ENCODE measurements at regions not wholly inside any gene's neighbourhood (a gene's known extent, or its start where the extent isn't known, plus 50 kb on each side); places are given as distances from the start of the nearest gene placed in this dataset.

DNA sequence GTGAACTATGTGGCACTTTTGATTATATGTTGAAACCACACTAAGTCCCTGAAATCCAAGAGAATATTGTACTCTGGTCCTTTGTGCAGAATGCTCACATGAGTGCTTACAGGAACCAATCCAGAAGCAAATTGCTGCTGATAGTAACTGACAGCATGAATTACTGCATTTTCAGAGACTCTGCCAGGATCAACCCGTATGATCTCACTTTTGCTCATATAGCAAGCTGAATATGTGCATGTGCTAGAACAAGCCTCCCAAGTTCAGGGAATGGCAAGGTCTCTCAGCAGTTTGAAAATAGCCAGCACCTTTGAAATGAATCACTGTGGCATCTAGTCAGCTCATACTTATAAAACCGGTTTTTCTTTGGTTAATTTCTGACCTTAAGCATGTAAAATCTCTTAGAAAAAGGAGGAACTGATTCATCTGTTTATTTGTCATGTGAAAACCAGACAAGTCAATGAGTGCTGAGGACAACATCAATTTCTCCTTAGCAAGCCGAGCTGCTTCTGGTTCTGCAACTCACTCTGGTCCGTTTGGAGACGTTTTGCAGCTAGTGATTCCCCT is 215.7 kb upstream of the ELL2 start:
- TF ChIP-seq, protein P1, sequence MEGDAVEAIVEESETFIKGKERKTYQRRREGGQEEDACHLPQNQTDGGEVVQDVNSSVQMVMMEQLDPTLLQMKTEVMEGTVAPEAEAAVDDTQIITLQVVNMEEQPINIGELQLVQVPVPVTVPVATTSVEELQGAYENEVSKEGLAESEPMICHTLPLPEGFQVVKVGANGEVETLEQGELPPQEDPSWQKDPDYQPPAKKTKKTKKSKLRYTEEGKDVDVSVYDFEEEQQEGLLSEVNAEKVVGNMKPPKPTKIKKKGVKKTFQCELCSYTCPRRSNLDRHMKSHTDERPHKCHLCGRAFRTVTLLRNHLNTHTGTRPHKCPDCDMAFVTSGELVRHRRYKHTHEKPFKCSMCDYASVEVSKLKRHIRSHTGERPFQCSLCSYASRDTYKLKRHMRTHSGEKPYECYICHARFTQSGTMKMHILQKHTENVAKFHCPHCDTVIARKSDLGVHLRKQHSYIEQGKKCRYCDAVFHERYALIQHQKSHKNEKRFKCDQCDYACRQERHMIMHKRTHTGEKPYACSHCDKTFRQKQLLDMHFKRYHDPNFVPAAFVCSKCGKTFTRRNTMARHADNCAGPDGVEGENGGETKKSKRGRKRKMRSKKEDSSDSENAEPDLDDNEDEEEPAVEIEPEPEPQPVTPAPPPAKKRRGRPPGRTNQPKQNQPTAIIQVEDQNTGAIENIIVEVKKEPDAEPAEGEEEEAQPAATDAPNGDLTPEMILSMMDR (IDR thresholded peaks at IDR 0.05) = no peak
- H3K27me3 Mint-ChIP-seq = peaks cover 8% of the 10 kb centered on the region
- no peaks in the 10 kb centered on the region for H3K36me3 ChIP-seq (ENCODE audit: insufficient read depth, low read length)
- H3K36me3 Mint-ChIP-seq (ENCODE audit: low read depth) = no peaks in the 10 kb centered on the region
- DNase-seq (no peak), ATAC-seq (ENCODE audit: poor library complexity) (no peak)
- H3K4me3 Mint-ChIP-seq = no peak overlapping the region
- no peak overlapping the region for H3K27ac Mint-ChIP-seq
- no peaks in the 10 kb centered on the region for H3K9me3 Mint-ChIP-seq
- H3K4me1 ChIP-seq (ENCODE audit: insufficient read depth, low read length) = no peaks in the 10 kb centered on the region
- ChIA-PET CTCF (no interaction called here), POLR2A (no interaction called here)
- H3K9me3 ChIP-seq (ENCODE audit: control insufficient read depth in 1 of 2, insufficient read depth in 1 of 2, low read length in 2 of 2) = no peaks in the 10 kb centered on the region
- H3K27me3 ChIP-seq (ENCODE audit: control insufficient read depth in 1 of 2, insufficient read depth in 2 of 2, low read length in 2 of 2) = no peaks in the 10 kb centered on the region
- intact Hi-C loops (cut with DNase I, micrococcal nuclease) = no loop called here
- H3K4me3 ChIP-seq (ENCODE audit: low read length) = no peak overlapping the region
- H3K27ac ChIP-seq (ENCODE audit: low read depth in 1 of 2, low read length in 2 of 2) = no peak overlapping the region
- no peaks in the 10 kb centered on the region for H3K4me1 Mint-ChIP-seq (ENCODE audit: low read depth)

DNA sequence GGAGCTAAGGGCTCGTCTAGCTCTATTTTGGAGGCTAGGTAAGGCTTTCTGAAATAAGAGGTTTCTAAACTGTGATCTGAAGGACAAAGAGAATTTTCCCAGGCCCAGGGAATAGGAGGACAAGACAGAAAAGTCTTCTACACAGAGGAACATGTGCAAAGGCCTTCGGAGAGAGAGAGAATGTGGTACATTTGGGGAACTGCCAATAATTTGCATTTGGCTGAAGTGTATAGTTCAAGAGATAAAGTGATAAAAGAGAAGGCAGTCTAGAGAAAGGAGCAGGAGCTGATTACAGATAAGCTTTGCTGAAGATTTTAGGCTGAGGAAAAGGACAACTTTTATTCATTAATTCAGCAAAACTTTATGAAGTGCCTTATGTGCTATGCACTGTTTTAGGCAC is 214.4 kb upstream of the ELL2 start:
- Mint-ChIP-seq H3K27ac (no peak overlapping the region), H3K9me3 (no peaks in the 10 kb centered on the region), H3K27me3 (peaks cover 8% of the 10 kb centered on the region), H3K36me3 (ENCODE audit: low read depth) (no peaks in the 10 kb centered on the region), H3K4me3 (no peak overlapping the region), H3K4me1 (ENCODE audit: low read depth) (no peaks in the 10 kb centered on the region)
- no peak overlapping the region for H3K4me3 ChIP-seq (ENCODE audit: low read length)
- H3K9me3 ChIP-seq (ENCODE audit: control insufficient read depth in 1 of 2, insufficient read depth in 1 of 2, low read length in 2 of 2) = no peaks in the 10 kb centered on the region
- ATAC-seq (ENCODE audit: poor library complexity) (no peak), DNase-seq (no peak)
- ChIA-PET CTCF (no interaction called here), POLR2A (no interaction called here)
- no peaks in the 10 kb centered on the region for H3K4me1 ChIP-seq (ENCODE audit: insufficient read depth, low read length)
- intact Hi-C loops (cut with DNase I, micrococcal nuclease) = no loop called here
- H3K27ac ChIP-seq (ENCODE audit: low read depth in 1 of 2, low read length in 2 of 2) = no peak overlapping the region
- H3K27me3 ChIP-seq (ENCODE audit: control insufficient read depth in 1 of 2, insufficient read depth in 2 of 2, low read length in 2 of 2) = no peaks in the 10 kb centered on the region
- no peaks in the 10 kb centered on the region for H3K36me3 ChIP-seq (ENCODE audit: insufficient read depth, low read length)
- TF ChIP-seq, protein P1 (IDR thresholded peaks at IDR 0.05) = no peak

DNA sequence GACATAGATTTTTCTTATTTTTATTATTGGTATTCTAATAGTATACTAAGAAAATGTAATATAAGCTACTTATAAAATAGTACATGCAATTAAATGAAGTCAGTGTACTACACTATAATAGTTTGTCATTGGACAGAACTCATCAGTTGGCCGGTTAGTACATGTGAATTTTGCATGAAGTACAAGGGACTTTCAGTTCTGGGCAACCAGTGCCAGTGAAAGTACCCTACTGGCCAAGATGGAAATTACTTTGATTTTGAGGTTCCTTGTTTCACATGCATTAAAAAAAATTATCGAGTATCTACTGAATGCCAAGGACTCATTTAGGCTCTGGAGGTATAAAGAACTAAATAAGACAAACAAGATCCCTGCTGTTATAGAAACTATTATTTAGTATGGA is 213.4 kb upstream of the ELL2 start:
- no peaks in the 10 kb centered on the region for H3K9me3 Mint-ChIP-seq
- no peak overlapping the region for H3K27ac ChIP-seq (ENCODE audit: low read depth in 1 of 2, low read length in 2 of 2)
- no peaks in the 10 kb centered on the region for H3K9me3 ChIP-seq (ENCODE audit: control insufficient read depth in 1 of 2, insufficient read depth in 1 of 2, low read length in 2 of 2)
- no peak overlapping the region for H3K4me3 Mint-ChIP-seq
- H3K4me1 Mint-ChIP-seq (ENCODE audit: low read depth) = no peaks in the 10 kb centered on the region
- H3K36me3 ChIP-seq (ENCODE audit: insufficient read depth, low read length) = no peaks in the 10 kb centered on the region
- H3K27ac Mint-ChIP-seq = no peak overlapping the region
- ChIA-PET POLR2A (no interaction called here), CTCF (no interaction called here)
- TF ChIP-seq, protein P1 (IDR thresholded peaks at IDR 0.05) = peak; percentile 23
- H3K36me3 Mint-ChIP-seq (ENCODE audit: low read depth) = no peaks in the 10 kb centered on the region
- no peaks in the 10 kb centered on the region for H3K27me3 ChIP-seq (ENCODE audit: control insufficient read depth in 1 of 2, insufficient read depth in 2 of 2, low read length in 2 of 2)
- H3K4me1 ChIP-seq (ENCODE audit: insufficient read depth, low read length) = no peaks in the 10 kb centered on the region
- H3K27me3 Mint-ChIP-seq = peaks cover 8% of the 10 kb centered on the region
- ATAC-seq (ENCODE audit: poor library complexity) = no peak
- DNase-seq = peak in 2 of 14 experiments; percentile 3 to 10
- intact Hi-C loops (cut with DNase I, micrococcal nuclease) = no loop called here
- no peak overlapping the region for H3K4me3 ChIP-seq (ENCODE audit: low read length)

Measured in CD4-positive, alpha-beta T cell (primary cell).